Astrocyte of the cerebellum (primary cell): ENCODE measurements at regions not wholly inside any gene's neighbourhood (a gene's known extent, or its start where the extent isn't known, plus 50 kb on each side); places are given as distances from the start of the nearest gene placed in this dataset.

Experiments
- DNase-seq: peaks from one replicate; pipeline ENCODE4 v3.0.0-alpha.2; 2011; ENCODE audit warnings: low read depth
- H3K4me3 ChIP-seq: 2 replicates; pipeline ENCODE4 v1.5.1; 2011; ENCODE audit warnings: mild to moderate bottlenecking, low read depth, low read length, moderate library complexity
- CTCF ChIP-seq: IDR thresholded peaks from 2 replicates; pipeline ENCODE4 v1.5.1; 2012; ENCODE audit warnings: low read length, low read depth, moderate library complexity, mild to moderate bottlenecking; ENCODE audit errors: missing control alignments
- in situ Hi-C: cut with HindIII; loops from 2 replicates; pipeline ENCODE4 v1.10.0; 2017; ENCODE audit warnings: low sequenced_read_pairs

GRCh38 chr1:194586302-194586701 lies 1399.9 kb upstream of the B3GALT2 start:
- DNase-seq = no peak
- no peak overlapping the region for H3K4me3 ChIP-seq
- TF ChIP-seq CTCF = no peak
- in situ Hi-C loops = no loop called here

GRCh38 chr1:194584052-194584451 lies 1397.6 kb upstream of the B3GALT2 start:
- no peak for DNase-seq
- no peak overlapping the region for H3K4me3 ChIP-seq
- no peak for TF ChIP-seq CTCF
- in situ Hi-C loops = no loop called here

GRCh38 chr1:194570476-194570875 lies 1384.1 kb upstream of the B3GALT2 start:
- H3K4me3 ChIP-seq = no peak overlapping the region
- no peak for TF ChIP-seq CTCF
- peak; percentile 26 for DNase-seq
- in situ Hi-C loops = no loop called here

- in situ Hi-C loops = no loop called here
- no peak overlapping the region for H3K4me3 ChIP-seq
- no peak for DNase-seq
- TF ChIP-seq CTCF = no peak
Observed at GRCh38 chr1:194568610-194569009, 1382.2 kb upstream of the B3GALT2 start.

GRCh38 chr1:194548071-194548470 lies 1361.7 kb upstream of the B3GALT2 start:
- TF ChIP-seq CTCF = no peak
- DNase-seq = no peak
- in situ Hi-C loops = no loop called here
- H3K4me3 ChIP-seq = no peak overlapping the region

GRCh38 chr1:194544012-194544411 lies 1357.6 kb upstream of the B3GALT2 start:
- DNase-seq = no peak
- in situ Hi-C loops = no loop called here

More at GRCh38 chr1:194544012-194544411, 1357.6 kb upstream of the B3GALT2 start:
- no peak overlapping the region for H3K4me3 ChIP-seq
- no peak for TF ChIP-seq CTCF
